Caco-2 (cell line): ENCODE measurements at regions not wholly inside any gene's neighbourhood (a gene's known extent, or its start where the extent isn't known, plus 50 kb on each side); places are given as distances from the start of the nearest gene placed in this dataset.

Experiments used
- BruUV-seq: library from RNA; stranded (reverse); fragments of 400-500 nt; replicated peaks from 2 replicates; lab custom pipeline; 2021; lab: Mats Ljungman, UMichigan
- CTCF ChIA-PET: fragments of 300-600 bp; sonication (Branson Sonifier 250); formaldehyde crosslinking; loops from one replicate; lab custom pipeline; 2022; ENCODE audit warnings: antibody characterized with exemption; lab: Charles Lee
- POLR2A ChIA-PET: fragments of 300-600 bp; sonication (Branson Sonifier 250); formaldehyde crosslinking; loops from one replicate; lab custom pipeline; 2022; ENCODE audit warnings: antibody characterized with exemption; lab: Charles Lee
- DNase-seq, 2 experiments: peaks; one replicate each; pipeline versions ENCODE4 v3.0.0 to v3.0.0-alpha.2; 2020 to 2022
- H3K27me3 ChIP-seq: replicated peaks from 2 replicates; pipeline ENCODE4 v1.6.0; 2011; ENCODE audit warnings: low read length; ENCODE audit not compliant: control insufficient read depth, insufficient read depth
- H3K36me3 ChIP-seq: 2 replicates; pipeline ENCODE4 v1.5.1; 2011; ENCODE audit warnings: low read length; ENCODE audit not compliant: control insufficient read depth, insufficient read depth
- H3K4me1 ChIP-seq: fragments of 250-450 bp; sonication (Bioruptor Pico); 2 replicates; pipeline ENCODE4 v1.5.1; 2020; ENCODE audit warnings: mild to moderate bottlenecking
- H3K4me3 ChIP-seq: 2 replicates; pipeline ENCODE4 v1.5.1; 2011; ENCODE audit warnings: low read depth, mild to moderate bottlenecking, control low read depth, low read length
- H3K9me3 ChIP-seq: fragments of 250-450 bp; sonication (Bioruptor Pico); 2 replicates; pipeline ENCODE4 v1.5.1; 2020; ENCODE audit warnings: mild to moderate bottlenecking, moderate library complexity
- H3K27ac Mint-ChIP-seq: one replicate; pipeline ENCODE4 v1.8.0; 2022; ENCODE audit warnings: mixed read lengths; ENCODE audit not compliant: unreplicated experiment
- H3K27me3 Mint-ChIP-seq: one replicate; pipeline ENCODE4 v1.8.0; 2022; ENCODE audit warnings: mixed read lengths; ENCODE audit not compliant: insufficient read depth, unreplicated experiment
- H3K36me3 Mint-ChIP-seq: one replicate; pipeline ENCODE4 v1.8.0; 2022; ENCODE audit warnings: mild to moderate bottlenecking, mixed read lengths; ENCODE audit not compliant: insufficient read depth, unreplicated experiment
- H3K4me1 Mint-ChIP-seq: one replicate; pipeline ENCODE4 v1.8.0; 2022; ENCODE audit warnings: low read depth, mixed read lengths; ENCODE audit not compliant: unreplicated experiment
- H3K4me3 Mint-ChIP-seq: one replicate; pipeline ENCODE4 v1.8.0; 2022; ENCODE audit warnings: mild to moderate bottlenecking, moderate library complexity, mixed read lengths; ENCODE audit not compliant: unreplicated experiment
- H3K9me3 Mint-ChIP-seq: one replicate; pipeline ENCODE4 v1.8.0; 2022; ENCODE audit warnings: mixed read lengths; ENCODE audit not compliant: unreplicated experiment
- intact Hi-C: fragments of 100-400 bp; cut with micrococcal nuclease; formaldehyde crosslinking; loops from one replicate; pipeline ENCODE4 v1.10.0; 2022; ENCODE audit not compliant: unreplicated experiment
- TF ChIP-seq, protein P1 (sequence below), 2 experiments: fragments of 200-600 bp in 1 of 2; IDR thresholded peaks; 1 replicate in 1 of 2; 2 replicates in 1 of 2; pipeline versions ENCODE4 v1.5.1 to v1.8.0; 2011 to 2022; ENCODE audit warnings: antibody characterized with exemption in 1 of 2, control low read depth in 1 of 2, inconsistent platforms in 1 of 2, low read depth in 1 of 2, low read length in 1 of 2, mild to moderate bottlenecking in 1 of 2, moderate library complexity in 1 of 2; ENCODE audit not compliant: insufficient read depth in 1 of 2, severe bottlenecking in 1 of 2, unreplicated experiment in 1 of 2

- H3K27me3 ChIP-seq: no peaks in the 10 kb centered on the region
- peaks cover 11% of the 10 kb centered on the region for H3K4me1 Mint-ChIP-seq
- H3K4me3 ChIP-seq: no peak overlapping the region
- no peak for DNase-seq
- intact Hi-C loops: loop anchor here (10.0 kb wide), 1 partner anchor 48 kb away; no protein-coding TSS in a partner anchor
- H3K36me3 ChIP-seq: no peaks in the 10 kb centered on the region
- TF ChIP-seq, protein P1, sequence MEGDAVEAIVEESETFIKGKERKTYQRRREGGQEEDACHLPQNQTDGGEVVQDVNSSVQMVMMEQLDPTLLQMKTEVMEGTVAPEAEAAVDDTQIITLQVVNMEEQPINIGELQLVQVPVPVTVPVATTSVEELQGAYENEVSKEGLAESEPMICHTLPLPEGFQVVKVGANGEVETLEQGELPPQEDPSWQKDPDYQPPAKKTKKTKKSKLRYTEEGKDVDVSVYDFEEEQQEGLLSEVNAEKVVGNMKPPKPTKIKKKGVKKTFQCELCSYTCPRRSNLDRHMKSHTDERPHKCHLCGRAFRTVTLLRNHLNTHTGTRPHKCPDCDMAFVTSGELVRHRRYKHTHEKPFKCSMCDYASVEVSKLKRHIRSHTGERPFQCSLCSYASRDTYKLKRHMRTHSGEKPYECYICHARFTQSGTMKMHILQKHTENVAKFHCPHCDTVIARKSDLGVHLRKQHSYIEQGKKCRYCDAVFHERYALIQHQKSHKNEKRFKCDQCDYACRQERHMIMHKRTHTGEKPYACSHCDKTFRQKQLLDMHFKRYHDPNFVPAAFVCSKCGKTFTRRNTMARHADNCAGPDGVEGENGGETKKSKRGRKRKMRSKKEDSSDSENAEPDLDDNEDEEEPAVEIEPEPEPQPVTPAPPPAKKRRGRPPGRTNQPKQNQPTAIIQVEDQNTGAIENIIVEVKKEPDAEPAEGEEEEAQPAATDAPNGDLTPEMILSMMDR (IDR thresholded peaks at IDR 0.05; ENCODE audit: insufficient read depth in 1 of 2, low read depth in 1 of 2, low read length in 1 of 2, severe bottlenecking in 1 of 2, unreplicated experiment in 1 of 2): no peak
- H3K9me3 ChIP-seq: no peaks in the 10 kb centered on the region
- POLR2A ChIA-PET: no interaction called here
- peak overlapping the region; percentile 53 for H3K27ac Mint-ChIP-seq
- no peak overlapping the region for H3K4me3 Mint-ChIP-seq
- H3K27me3 Mint-ChIP-seq: no peaks in the 10 kb centered on the region
- no peaks in the 10 kb centered on the region for H3K9me3 Mint-ChIP-seq
- peaks cover 6% of the 10 kb centered on the region for H3K36me3 Mint-ChIP-seq
- CTCF ChIA-PET: no interaction called here
- peaks cover 21% of the 10 kb centered on the region for H3K4me1 ChIP-seq
- no TSS peak for BruUV-seq
These were observed 306.5 kb downstream of the MAGEB5 start for GRCh38 chrX:26522501-26522900.

DNA sequence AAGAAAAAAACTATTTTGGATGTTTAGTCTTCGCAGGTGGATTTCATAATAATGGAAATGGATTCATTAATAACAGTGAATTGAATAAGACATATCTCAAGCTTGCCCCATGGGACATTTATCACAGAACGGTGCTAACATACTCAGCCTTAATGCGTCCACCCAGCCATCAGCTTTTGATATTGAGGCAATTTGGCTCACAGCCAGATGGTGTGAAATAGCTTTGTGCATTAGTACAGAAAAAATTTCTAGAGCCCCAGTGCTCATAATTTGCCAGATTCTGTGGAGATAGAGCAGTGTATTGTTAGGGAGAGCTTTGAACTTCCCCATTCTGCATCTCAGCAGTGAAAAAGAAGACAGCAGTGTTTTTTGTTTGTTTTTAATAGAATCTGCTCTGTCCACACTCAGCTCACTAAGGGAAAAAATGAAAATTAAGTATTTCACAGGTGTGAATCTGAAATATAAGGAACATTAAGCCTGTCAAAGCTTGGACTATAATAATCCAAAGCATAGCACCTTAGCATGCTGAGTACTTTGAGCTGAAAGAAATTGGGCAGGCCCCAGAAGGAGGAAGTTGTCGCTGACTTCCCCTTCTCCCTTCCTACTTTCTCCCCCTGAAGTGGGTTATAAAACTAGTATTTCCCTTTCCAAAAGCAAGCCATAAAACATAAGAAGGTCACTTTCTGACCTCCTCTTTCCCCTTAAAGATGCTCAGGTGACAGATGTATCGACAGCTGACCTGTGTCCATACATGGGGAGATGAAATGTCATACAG is 295.8 kb downstream of the MAGEB5 start:
- TF ChIP-seq, protein P1 (IDR thresholded peaks at IDR 0.05; ENCODE audit: insufficient read depth in 1 of 2, low read depth in 1 of 2, low read length in 1 of 2, severe bottlenecking in 1 of 2, unreplicated experiment in 1 of 2): no peak
- Histone ChIP-seq H3K9me3 (no peaks in the 10 kb centered on the region), H3K4me1 (no peaks in the 10 kb centered on the region), H3K36me3 (no peaks in the 10 kb centered on the region), H3K27me3 (no peaks in the 10 kb centered on the region), H3K4me3 (no peak overlapping the region)
- BruUV-seq: no TSS peak
- DNase-seq: no peak
- no peak overlapping the region for H3K27ac Mint-ChIP-seq
- no peaks in the 10 kb centered on the region for H3K9me3 Mint-ChIP-seq
- ChIA-PET CTCF (no interaction called here), POLR2A (no interaction called here)
- intact Hi-C loops: no loop called here
- H3K4me3 Mint-ChIP-seq: no peak overlapping the region
- H3K4me1 Mint-ChIP-seq: no peaks in the 10 kb centered on the region
- H3K36me3 Mint-ChIP-seq: no peaks in the 10 kb centered on the region
- no peaks in the 10 kb centered on the region for H3K27me3 Mint-ChIP-seq

- Mint-ChIP-seq H3K4me3 (no peak overlapping the region), H3K36me3 (no peaks in the 10 kb centered on the region), H3K4me1 (no peaks in the 10 kb centered on the region), H3K27me3 (no peaks in the 10 kb centered on the region), H3K9me3 (no peaks in the 10 kb centered on the region), H3K27ac (no peak overlapping the region)
- TF ChIP-seq, protein P1 (IDR thresholded peaks at IDR 0.05; ENCODE audit: insufficient read depth in 1 of 2, low read depth in 1 of 2, low read length in 1 of 2, severe bottlenecking in 1 of 2, unreplicated experiment in 1 of 2): no peak
- no TSS peak for BruUV-seq
- H3K36me3 ChIP-seq: no peaks in the 10 kb centered on the region
- intact Hi-C loops: loop anchor here (10.0 kb wide), 1 partner anchor 54 kb away; no protein-coding TSS in a partner anchor
- ChIA-PET CTCF (no interaction called here), POLR2A (no interaction called here)
- DNase-seq: no peak
- H3K4me1 ChIP-seq: peaks cover 24% of the 10 kb centered on the region
- H3K27me3 ChIP-seq: no peaks in the 10 kb centered on the region
- no peak overlapping the region for H3K4me3 ChIP-seq
- no peaks in the 10 kb centered on the region for H3K9me3 ChIP-seq
These were observed 255.0 kb downstream of the MAGEB5 start for GRCh38 chrX:26470941-26471340.
